Fibroblast of lung (primary cell): ENCODE measurements at regions not wholly inside any gene's neighbourhood (a gene's known extent, or its start where the extent isn't known, plus 50 kb on each side); places are given as distances from the start of the nearest gene placed in this dataset.

ENCODE experiments used
- CTCF ChIP-seq, 2 donors: IDR thresholded peaks in 1 of 2; conservative IDR thresholded peaks in 1 of 2; 1 replicate in 1 of 2; 2 replicates in 1 of 2; pipeline ENCODE4 v1.5.1; 2011 to 2012; ENCODE audit warnings: low read length in 2 of 2, control low read depth in 1 of 2, inconsistent platforms in 1 of 2, low read depth in 1 of 2, mild to moderate bottlenecking in 1 of 2
- EZH2 ChIP-seq: IDR thresholded peaks from 2 replicates; pipeline ENCODE4 v1.5.1; 2012; ENCODE audit warnings: low read length, control low read depth, mild to moderate bottlenecking; ENCODE audit errors: missing control alignments

DNA sequence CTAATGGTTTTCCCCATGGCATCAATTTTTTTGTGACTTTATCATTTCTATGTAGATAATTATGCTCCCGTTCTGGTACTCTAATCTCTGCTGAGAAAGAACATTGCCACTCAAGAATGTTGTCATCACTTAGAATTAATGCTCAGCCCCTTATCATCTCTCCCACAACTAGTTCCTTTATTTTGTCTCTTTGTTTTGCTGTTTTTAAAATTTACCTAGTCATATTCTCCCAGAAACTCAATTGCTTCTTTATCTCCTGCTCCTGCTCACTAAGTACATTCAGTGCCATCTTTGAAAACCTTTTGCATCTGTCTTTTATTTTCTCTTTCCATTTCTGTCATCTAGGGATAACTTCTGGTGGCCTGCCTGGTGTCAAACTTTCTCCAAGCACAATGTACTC is 324.9 kb upstream of the MTPN start:
- TF ChIP-seq CTCF (conservative IDR thresholded peaks at IDR 0.05 in 1 of 2, IDR thresholded peaks at IDR 0.05 in 1 of 2; ENCODE audit: low read depth in 1 of 2, low read length in 2 of 2) (no peak), EZH2 (no peak)
